GM21526 (cell line): ENCODE measurements at regions not wholly inside any gene's neighbourhood (a gene's known extent, or its start where the extent isn't known, plus 50 kb on each side); places are given as distances from the start of the nearest gene placed in this dataset.
"Not testable (repeated sequence)": the region's sequence is repeated elsewhere in the genome, so short reads cannot be mapped to it uniquely, and the experiment has no call there.

ENCODE experiments used
- ATAC-seq: cut with Tn5 transposase; IDR thresholded peaks from one replicate; pipeline ENCODE4 v1.9.1; 2021; ENCODE audit warnings: moderate library complexity; ENCODE audit not compliant: unreplicated experiment, low FRiP score

- ATAC-seq = no peak
Measured at GRCh38 chr1:81190003-81190402, 610.7 kb upstream of the ADGRL2 start.

- ATAC-seq = no peak
Measured at GRCh38 chr1:81187635-81188034, 613.1 kb upstream of the ADGRL2 start.

- ATAC-seq = no peak
Measured at GRCh38 chr1:81186261-81186660, 614.5 kb upstream of the ADGRL2 start.

GRCh38 chr1:81183553-81183952 lies 617.2 kb upstream of the ADGRL2 start:
- ATAC-seq = no peak

- peak; percentile 85 for ATAC-seq
Measured at GRCh38 chr1:81183051-81183450, 617.7 kb upstream of the ADGRL2 start.

- ATAC-seq = no peak
Measured at GRCh38 chr1:81179242-81179641, 621.5 kb upstream of the ADGRL2 start.

- ATAC-seq = not testable (repeated sequence)
Measured at GRCh38 chr1:81178431-81179093, 622.2 kb upstream of the ADGRL2 start.

- no peak for ATAC-seq
Measured at GRCh38 chr1:81174811-81175476, 625.8 kb upstream of the ADGRL2 start.

GRCh38 chr1:81174052-81174451 lies 626.7 kb upstream of the ADGRL2 start:
- ATAC-seq = no peak

GRCh38 chr1:81172483-81172882 lies 628.3 kb upstream of the ADGRL2 start:
- no peak for ATAC-seq

- no peak for ATAC-seq
Measured at GRCh38 chr1:81170721-81171120, 630.0 kb upstream of the ADGRL2 start.

GRCh38 chr1:81165963-81166362 lies 634.8 kb upstream of the ADGRL2 start:
- ATAC-seq = no peak

GRCh38 chr1:81160696-81161095 lies 640.0 kb upstream of the ADGRL2 start:
- no peak for ATAC-seq

- no peak for ATAC-seq
Measured at GRCh38 chr1:81158592-81158991, 642.1 kb upstream of the ADGRL2 start.

GRCh38 chr1:81157686-81158085 lies 643.0 kb upstream of the ADGRL2 start:
- no peak for ATAC-seq

- no peak for ATAC-seq
Measured at GRCh38 chr1:81156887-81157286, 643.8 kb upstream of the ADGRL2 start.

- no peak for ATAC-seq
Measured at GRCh38 chr1:81155131-81155530, 645.6 kb upstream of the ADGRL2 start.

GRCh38 chr1:81151206-81151605 lies 649.5 kb upstream of the ADGRL2 start:
- no peak for ATAC-seq

- no peak for ATAC-seq
Measured at GRCh38 chr1:81149649-81150325, 650.9 kb upstream of the ADGRL2 start.

- ATAC-seq = no peak
Measured at GRCh38 chr1:81144240-81144825, 656.4 kb upstream of the ADGRL2 start.

GRCh38 chr1:81142099-81142826 lies 658.5 kb upstream of the ADGRL2 start:
- no peak for ATAC-seq
